HepG2 (cell line): ENCODE measurements at regions not wholly inside any gene's neighbourhood (a gene's known extent, or its start where the extent isn't known, plus 50 kb on each side); places are given as distances from the start of the nearest gene placed in this dataset.

Experiments
- FOSL2 ChIP-seq: sonication (generic); formaldehyde crosslinking; IDR thresholded peaks from 2 replicates; pipeline ENCODE4 v1.4.0; 2020; ENCODE audit warnings: missing genetic modification reagents
- POLR2A ChIP-seq, 2 experiments: IDR thresholded peaks; 2 replicates each; pipeline ENCODE4 v1.6.1; 2011; ENCODE audit warnings: low read depth in 2 of 2, low read length in 2 of 2, mild to moderate bottlenecking in 1 of 2, moderate library complexity in 1 of 2; ENCODE audit not compliant: insufficient read depth in 1 of 2
- SOX6 ChIP-seq, 2 experiments: fragments of 450-650 bp in 1 of 2; sonication (generic) in 1 of 2; formaldehyde crosslinking in 1 of 2; IDR thresholded peaks; 2 replicates each; pipeline versions ENCODE4 v1.4.0 to v1.6.1; 2017 to 2020; ENCODE audit warnings: antibody characterized with exemption in 1 of 2, mild to moderate bottlenecking in 1 of 2, missing genetic modification reagents in 1 of 2
- ZNF350 ChIP-seq: sonication (generic); formaldehyde crosslinking; IDR thresholded peaks from 2 replicates; pipeline ENCODE4 v1.4.0; 2020; ENCODE audit warnings: mild to moderate bottlenecking, low read depth, missing genetic modification reagents, borderline replicate concordance
- TF ChIP-seq, protein P1 (sequence below): sonication (generic); formaldehyde crosslinking; IDR thresholded peaks from 2 replicates; pipeline ENCODE4 v1.8.1; 2023; ENCODE audit warnings: mild to moderate bottlenecking, missing genetic modification reagents
- TF ChIP-seq, protein P2 (sequence below): sonication (generic); formaldehyde crosslinking; IDR thresholded peaks from 2 replicates; pipeline ENCODE4 v1.4.0; 2020; ENCODE audit warnings: missing genetic modification reagents

DNA sequence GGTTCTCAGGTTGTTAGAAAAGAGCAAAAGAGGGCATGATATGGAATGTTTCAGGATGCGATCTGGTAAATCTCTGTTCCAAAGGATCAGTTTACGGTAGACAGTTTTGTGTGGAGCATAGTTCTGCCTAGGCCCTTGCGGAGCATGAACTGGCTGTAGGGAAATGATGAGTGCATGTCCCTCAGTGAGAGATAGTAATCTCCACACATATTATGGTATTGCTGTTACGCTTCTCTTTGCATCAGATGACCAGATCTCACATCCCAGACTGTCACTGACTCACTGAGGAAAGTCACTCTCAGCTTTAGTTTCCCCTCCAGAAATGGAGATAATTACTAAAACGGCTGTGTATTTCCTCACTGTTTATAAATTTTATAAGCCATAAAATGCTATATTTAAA is 836.0 kb downstream of the JRKL start:
- no peak for TF ChIP-seq FOSL2 (CRISPR knock-in tag)
- no peak for TF ChIP-seq ZNF350 (CRISPR knock-in tag)
- TF ChIP-seq, protein P1, sequence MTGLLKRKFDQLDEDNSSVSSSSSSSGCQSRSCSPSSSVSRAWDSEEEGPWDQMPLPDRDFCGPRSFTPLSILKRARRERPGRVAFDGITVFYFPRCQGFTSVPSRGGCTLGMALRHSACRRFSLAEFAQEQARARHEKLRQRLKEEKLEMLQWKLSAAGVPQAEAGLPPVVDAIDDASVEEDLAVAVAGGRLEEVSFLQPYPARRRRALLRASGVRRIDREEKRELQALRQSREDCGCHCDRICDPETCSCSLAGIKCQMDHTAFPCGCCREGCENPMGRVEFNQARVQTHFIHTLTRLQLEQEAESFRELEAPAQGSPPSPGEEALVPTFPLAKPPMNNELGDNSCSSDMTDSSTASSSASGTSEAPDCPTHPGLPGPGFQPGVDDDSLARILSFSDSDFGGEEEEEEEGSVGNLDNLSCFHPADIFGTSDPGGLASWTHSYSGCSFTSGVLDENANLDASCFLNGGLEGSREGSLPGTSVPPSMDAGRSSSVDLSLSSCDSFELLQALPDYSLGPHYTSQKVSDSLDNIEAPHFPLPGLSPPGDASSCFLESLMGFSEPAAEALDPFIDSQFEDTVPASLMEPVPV (CRISPR knock-in tag), result no peak
- no peak for TF ChIP-seq SOX6 (IDR thresholded peaks at IDR 0.05)
- no peak for TF ChIP-seq SOX6 (CRISPR knock-in tag; IDR thresholded peaks at IDR 0.05)
- TF ChIP-seq, protein P2, sequence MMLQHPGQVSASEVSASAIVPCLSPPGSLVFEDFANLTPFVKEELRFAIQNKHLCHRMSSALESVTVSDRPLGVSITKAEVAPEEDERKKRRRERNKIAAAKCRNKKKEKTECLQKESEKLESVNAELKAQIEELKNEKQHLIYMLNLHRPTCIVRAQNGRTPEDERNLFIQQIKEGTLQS, result no peak
- no peak for TF ChIP-seq POLR2A (IDR thresholded peaks at IDR 0.05; ENCODE audit: insufficient read depth in 1 of 2, low read depth in 2 of 2, low read length in 2 of 2)
